ENCODE measurements at regions not wholly inside any gene's neighbourhood (a gene's known extent, or its start where the extent isn't known, plus 50 kb on each side); places are given as distances from the start of the nearest gene placed in this dataset.

- CTCF ChIA-PET: no interaction called here
- POLR2A ChIA-PET: no interaction called here
- intact Hi-C loops (cut with micrococcal nuclease; ENCODE audit: unreplicated experiment): no loop called here
Observed at GRCh38 chr11:128207861-128208321, 379.5 kb downstream of the ETS1 start.

More at GRCh38 chr11:128207861-128208321, 379.5 kb downstream of the ETS1 start:
- H3K9me3 ChIP-seq (replicated peaks; ENCODE audit: control insufficient read depth, insufficient read depth, low read length): no peaks in the 10 kb centered on the region
- ChIA-PET RAD21 (ENCODE audit: unreplicated experiment) (no interaction called here), SMC1A (ENCODE audit: uncharacterized antibody, unreplicated experiment) (no interaction called here)
- H3K79me2 ChIP-seq (ENCODE audit: control insufficient read depth, insufficient read depth, low read length): no peaks in the 10 kb centered on the region
- no peaks in the 10 kb centered on the region for H3K36me3 ChIP-seq (ENCODE audit: control insufficient read depth in 2 of 2, insufficient read depth in 2 of 2, low read length in 1 of 2)
- H3K27me3 ChIP-seq (replicated peaks in 1 of 2; ENCODE audit: control insufficient read depth in 2 of 2, insufficient read depth in 2 of 2, low read length in 1 of 2): no peaks in the 10 kb centered on the region; a peak in 1 of 4 replicates
- no TSS peak for BruUV-seq (replicated peaks)
- H3K4me3 ChIP-seq: no peak overlapping the region
- in situ Hi-C loops (cut with MboI): no loop called here
- no peak for TF ChIP-seq EGR1 (IDR thresholded peaks at IDR 0.05; ENCODE audit: borderline replicate concordance in 1 of 2, low read depth in 2 of 2, low read length in 2 of 2)
- TF ChIP-seq NFIC (IDR thresholded peaks at IDR 0.05; ENCODE audit: low read depth, low read length): no peak
- TF ChIP-seq BCL3 (IDR thresholded peaks at IDR 0.05; ENCODE audit: borderline replicate concordance, insufficient read depth, low read depth, low read length, poor library complexity, severe bottlenecking): no peak
- TF ChIP-seq BMI1 (IDR thresholded peaks at IDR 0.05; ENCODE audit: borderline replicate concordance): no peak
- TF ChIP-seq CHD1 (IDR thresholded peaks at IDR 0.05; ENCODE audit: low read depth, low read length): no peak
- no peak for TF ChIP-seq CREM (IDR thresholded peaks at IDR 0.05; ENCODE audit: low read depth)
- no peak for TF ChIP-seq BCLAF1 (IDR thresholded peaks at IDR 0.05)
- TF ChIP-seq POLR2AphosphoS5 (IDR thresholded peaks at IDR 0.05; ENCODE audit: low read length): no peak
- no peak for TF ChIP-seq SMARCA5 (IDR thresholded peaks at IDR 0.05)
- TF ChIP-seq MYB (IDR thresholded peaks at IDR 0.05; ENCODE audit: borderline replicate concordance, low read depth, low read length): no peak
- TF ChIP-seq CUX1 (IDR thresholded peaks at IDR 0.05; ENCODE audit: insufficient replicate concordance, low read depth, low read length): no peak
- TF ChIP-seq IRF4 (IDR thresholded peaks at IDR 0.05; ENCODE audit: low read depth, low read length): no peak
- ATAC-seq: no peak
- H3K27ac ChIP-seq (ENCODE audit: control insufficient read depth, insufficient read depth): no peak overlapping the region
- no peak overlapping the region for H3K9ac ChIP-seq (ENCODE audit: control insufficient read depth, insufficient read depth, low read length)
- H4K20me1 ChIP-seq (ENCODE audit: control insufficient read depth, insufficient read depth): no peaks in the 10 kb centered on the region
- no peak for DNase-seq (ENCODE audit: low read depth, low spot score)
- H3K4me2 ChIP-seq (ENCODE audit: control insufficient read depth, insufficient read depth): no peak overlapping the region
- H2AFZ ChIP-seq (ENCODE audit: control insufficient read depth, low read depth, low read length): no peak overlapping the region
- H3K4me1 ChIP-seq (ENCODE audit: control insufficient read depth, insufficient read depth, low read length): no peaks in the 10 kb centered on the region
- 1% methylated on average over 3 of the region's 3 CpGs for WGBS (ENCODE audit: insufficient coverage, insufficient replicate concordance, low lambda C conversion rate, missing lambda C conversion rate)
- FAIRE-seq: no peak

All from GM12878 (cell line).